ENCODE measurements at regions not wholly inside any gene's neighbourhood (a gene's known extent, or its start where the extent isn't known, plus 50 kb on each side); places are given as distances from the start of the nearest gene placed in this dataset.

DNA sequence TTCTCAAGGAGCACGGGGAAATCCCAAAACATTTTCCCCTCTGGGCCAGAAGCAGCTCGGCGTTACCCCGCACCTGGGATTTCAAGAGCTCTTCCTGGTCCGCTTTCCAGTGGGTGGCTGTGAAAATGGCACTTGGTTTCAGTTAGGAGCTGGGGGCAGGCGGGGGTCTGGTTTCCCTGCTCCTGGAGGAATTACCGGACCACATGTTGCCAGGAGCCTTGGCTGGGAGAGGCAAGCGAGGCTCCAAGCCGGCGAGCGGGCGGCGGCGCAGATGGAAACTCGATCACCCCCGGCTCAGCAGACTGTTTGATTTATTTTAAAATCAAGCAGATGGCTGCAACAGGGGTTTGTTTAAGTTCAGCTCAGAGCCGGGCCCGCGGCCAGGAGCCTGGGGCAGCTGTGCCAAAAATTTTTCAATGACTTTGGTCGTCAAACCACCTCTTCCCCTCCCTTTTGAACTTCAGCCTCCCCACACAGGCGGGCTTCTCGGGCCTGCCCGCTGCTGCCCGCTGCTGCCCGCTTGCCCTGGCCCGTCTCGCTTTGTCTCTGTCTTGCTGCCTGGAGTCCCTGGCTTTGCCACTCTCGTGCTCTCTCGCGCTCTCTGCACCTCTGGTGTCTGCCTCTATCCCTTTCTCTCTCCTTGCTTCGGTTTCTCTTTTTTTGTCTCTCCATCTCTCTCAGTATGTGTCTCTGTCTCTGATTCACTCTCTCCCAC is 108.0 kb upstream of the CIBAR2 start:
- Histone ChIP-seq H3K36me3 (replicated peaks) (no peaks in the 10 kb centered on the region), H3K4me3 (ENCODE audit: low read depth, low read length) (peak overlapping the region; percentile 33), H3K27me3 (replicated peaks) (no peaks in the 10 kb centered on the region), H3K27ac (peak overlapping the region; percentile 54)
- peak; percentile 43 for DNase-seq
- in situ Hi-C loops (cut with HindIII; ENCODE audit: low pct_ligation_motif_present, low sequenced_read_pairs) = no loop called here
- TF ChIP-seq, protein P1, sequence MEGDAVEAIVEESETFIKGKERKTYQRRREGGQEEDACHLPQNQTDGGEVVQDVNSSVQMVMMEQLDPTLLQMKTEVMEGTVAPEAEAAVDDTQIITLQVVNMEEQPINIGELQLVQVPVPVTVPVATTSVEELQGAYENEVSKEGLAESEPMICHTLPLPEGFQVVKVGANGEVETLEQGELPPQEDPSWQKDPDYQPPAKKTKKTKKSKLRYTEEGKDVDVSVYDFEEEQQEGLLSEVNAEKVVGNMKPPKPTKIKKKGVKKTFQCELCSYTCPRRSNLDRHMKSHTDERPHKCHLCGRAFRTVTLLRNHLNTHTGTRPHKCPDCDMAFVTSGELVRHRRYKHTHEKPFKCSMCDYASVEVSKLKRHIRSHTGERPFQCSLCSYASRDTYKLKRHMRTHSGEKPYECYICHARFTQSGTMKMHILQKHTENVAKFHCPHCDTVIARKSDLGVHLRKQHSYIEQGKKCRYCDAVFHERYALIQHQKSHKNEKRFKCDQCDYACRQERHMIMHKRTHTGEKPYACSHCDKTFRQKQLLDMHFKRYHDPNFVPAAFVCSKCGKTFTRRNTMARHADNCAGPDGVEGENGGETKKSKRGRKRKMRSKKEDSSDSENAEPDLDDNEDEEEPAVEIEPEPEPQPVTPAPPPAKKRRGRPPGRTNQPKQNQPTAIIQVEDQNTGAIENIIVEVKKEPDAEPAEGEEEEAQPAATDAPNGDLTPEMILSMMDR (IDR thresholded peaks at IDR 0.05; ENCODE audit: low read depth, low read length, missing control alignments) = no peak

DNA sequence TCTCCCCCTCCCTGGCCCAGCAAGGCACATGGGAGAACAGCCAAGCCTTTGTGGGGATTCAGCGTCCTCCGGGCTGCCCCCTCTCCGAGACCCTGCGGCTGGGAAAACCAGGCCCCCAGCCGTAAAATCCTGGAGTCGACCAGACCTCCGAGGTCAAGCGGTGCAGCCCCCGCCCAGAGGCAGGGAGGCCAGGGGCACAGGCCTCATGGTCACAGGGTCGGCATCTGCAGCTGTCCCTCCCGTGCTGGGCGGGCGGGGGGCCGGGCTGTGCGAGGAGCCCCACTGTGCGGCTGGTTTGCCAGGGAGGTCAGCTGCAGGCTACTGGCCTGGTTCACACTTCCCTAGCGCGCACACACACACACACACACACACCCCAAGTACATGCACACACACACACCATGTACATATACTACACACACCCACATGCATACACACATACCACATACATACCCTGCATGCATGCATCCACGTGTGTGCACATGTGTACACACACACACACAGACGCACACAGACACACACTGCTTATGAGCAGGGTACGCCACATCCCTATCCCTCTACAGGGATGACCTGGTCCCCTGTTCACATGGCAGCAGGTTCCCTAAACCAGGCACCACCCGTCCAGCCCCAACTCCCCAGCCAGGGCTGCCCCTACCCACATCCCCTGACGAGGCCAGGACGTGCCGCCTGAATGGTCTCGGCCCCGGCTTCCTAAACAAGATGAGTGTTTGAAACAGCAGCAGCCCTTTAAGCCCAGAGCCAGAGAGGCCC is 108.9 kb upstream of the CIBAR2 start:
- H3K36me3 ChIP-seq (replicated peaks) = no peaks in the 10 kb centered on the region
- H3K27ac ChIP-seq = no peak overlapping the region
- H3K4me3 ChIP-seq (ENCODE audit: low read depth, low read length) = no peak overlapping the region
- no peaks in the 10 kb centered on the region for H3K27me3 ChIP-seq (replicated peaks)
- in situ Hi-C loops (cut with HindIII; ENCODE audit: low pct_ligation_motif_present, low sequenced_read_pairs) = no loop called here
- TF ChIP-seq, protein P1 (IDR thresholded peaks at IDR 0.05; ENCODE audit: low read depth, low read length, missing control alignments) = no peak
- DNase-seq = no peak

DNA sequence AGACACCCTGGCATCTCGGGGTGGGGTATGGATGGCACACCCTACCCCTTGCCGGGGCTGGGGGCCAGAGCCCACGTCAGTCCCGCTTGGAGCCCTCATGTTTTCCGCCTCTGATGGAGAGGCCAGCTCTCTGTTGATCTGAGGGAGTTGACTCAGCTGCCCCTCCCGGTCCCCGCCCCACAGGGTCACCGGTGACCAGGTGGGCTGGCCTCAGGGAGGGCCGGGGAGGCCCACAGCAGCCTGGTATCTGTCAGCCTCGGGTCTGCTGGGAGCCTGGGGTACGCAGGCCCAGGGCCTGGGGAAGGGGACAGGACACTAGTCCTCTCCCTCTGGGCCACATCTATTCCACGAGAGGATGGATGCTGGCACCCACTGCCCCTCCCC is 109.5 kb upstream of the CIBAR2 start:
- no peak for DNase-seq
- no peaks in the 10 kb centered on the region for H3K36me3 ChIP-seq (replicated peaks)
- in situ Hi-C loops (cut with HindIII; ENCODE audit: low pct_ligation_motif_present, low sequenced_read_pairs) = no loop called here
- H3K27ac ChIP-seq = no peak overlapping the region
- TF ChIP-seq, protein P1 (IDR thresholded peaks at IDR 0.05; ENCODE audit: low read depth, low read length, missing control alignments) = no peak
- no peak overlapping the region for H3K4me3 ChIP-seq (ENCODE audit: low read depth, low read length)
- H3K27me3 ChIP-seq (replicated peaks) = no peaks in the 10 kb centered on the region

DNA sequence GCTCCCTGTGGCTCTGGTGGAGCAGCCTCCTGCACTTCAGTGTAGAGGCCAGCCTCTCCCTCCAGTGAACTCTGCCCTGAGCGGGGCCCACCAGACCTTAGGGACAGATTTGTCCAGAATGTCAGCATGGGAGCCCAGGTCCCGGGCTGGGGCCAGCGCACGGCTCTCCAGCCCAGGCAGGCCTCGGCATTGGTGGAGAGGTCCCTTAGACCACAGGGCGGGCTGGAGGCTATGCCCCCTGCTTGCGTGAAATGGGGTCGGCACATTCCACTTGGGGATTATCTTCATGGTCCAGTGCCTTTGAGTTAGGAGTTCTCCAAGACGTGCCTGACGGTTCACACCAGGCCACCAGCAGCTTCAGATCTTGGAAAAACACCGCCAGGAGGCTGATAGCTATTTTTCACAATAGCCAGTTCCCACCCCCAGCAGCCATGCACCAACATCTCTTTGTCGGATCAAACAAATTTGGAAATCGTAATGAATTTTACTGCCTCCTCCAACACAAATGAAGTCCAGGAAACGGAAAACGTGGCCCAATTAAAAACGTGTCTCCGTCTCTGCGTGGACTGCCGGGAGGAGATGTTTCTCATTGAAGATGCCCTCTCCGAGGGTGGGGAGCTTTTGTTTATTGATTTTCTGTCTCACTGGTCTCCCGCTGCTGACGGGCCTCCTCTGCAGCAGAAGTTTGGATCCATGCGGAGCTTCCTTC is 110.0 kb upstream of the CIBAR2 start:
- no peaks in the 10 kb centered on the region for H3K36me3 ChIP-seq (replicated peaks)
- no peak for DNase-seq
- in situ Hi-C loops (cut with HindIII; ENCODE audit: low pct_ligation_motif_present, low sequenced_read_pairs) = no loop called here
- no peak overlapping the region for H3K4me3 ChIP-seq (ENCODE audit: low read depth, low read length)
- TF ChIP-seq, protein P1 (IDR thresholded peaks at IDR 0.05; ENCODE audit: low read depth, low read length, missing control alignments) = no peak
- H3K27me3 ChIP-seq (replicated peaks) = no peaks in the 10 kb centered on the region
- H3K27ac ChIP-seq = no peak overlapping the region

DNA sequence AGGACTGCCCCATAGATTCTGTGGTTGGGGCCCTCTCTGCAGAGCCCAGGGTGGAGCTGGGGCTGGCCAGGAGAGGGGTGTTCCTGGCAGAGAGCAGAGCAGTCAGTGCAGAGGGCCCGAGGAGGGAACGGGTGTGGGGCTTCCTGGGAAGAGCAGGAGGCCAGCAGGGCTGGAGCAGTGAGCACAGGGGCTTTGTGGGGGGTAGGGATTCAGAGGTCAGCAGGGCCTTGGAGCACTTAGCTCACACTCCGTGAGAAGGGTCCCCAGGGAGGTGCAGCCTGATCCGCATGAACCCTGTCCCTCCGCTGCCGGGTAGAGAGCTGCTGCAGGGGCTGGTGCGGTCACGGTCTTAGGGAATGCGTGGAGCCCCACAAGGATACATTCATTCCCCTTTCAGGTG is 113.0 kb upstream of the CIBAR2 start:
- no peak overlapping the region for H3K27ac ChIP-seq
- TF ChIP-seq, protein P1 (IDR thresholded peaks at IDR 0.05; ENCODE audit: low read depth, low read length, missing control alignments) = no peak
- no peaks in the 10 kb centered on the region for H3K27me3 ChIP-seq (replicated peaks)
- H3K4me3 ChIP-seq (ENCODE audit: low read depth, low read length) = no peak overlapping the region
- no peak for DNase-seq
- H3K36me3 ChIP-seq (replicated peaks) = no peaks in the 10 kb centered on the region
- in situ Hi-C loops (cut with HindIII; ENCODE audit: low pct_ligation_motif_present, low sequenced_read_pairs) = no loop called here
